ENCODE measurements at regions not wholly inside any gene's neighbourhood (a gene's known extent, or its start where the extent isn't known, plus 50 kb on each side); places are given as distances from the start of the nearest gene placed in this dataset.

DNA sequence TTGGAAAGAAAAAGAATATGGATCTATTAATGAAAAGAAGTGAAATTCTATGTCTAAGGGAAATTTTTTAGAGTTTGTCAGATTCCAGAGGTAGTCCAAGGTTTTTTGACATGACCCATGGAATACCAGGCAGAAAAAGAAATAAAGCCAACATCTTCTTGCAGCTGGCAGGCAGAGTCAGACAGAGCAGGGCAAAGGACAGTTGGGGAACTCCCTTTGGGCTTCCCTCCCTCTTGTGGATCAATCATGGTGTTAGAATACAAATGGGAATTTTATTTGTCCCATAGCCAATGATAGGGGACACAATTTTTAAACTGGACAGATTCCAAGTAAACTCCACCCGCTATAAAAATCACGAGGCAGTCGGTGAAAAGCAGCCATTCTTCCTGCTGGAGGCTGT lies 92.1 kb upstream of the TAB2 start:
- peaks cover 0 to 2% (median 0%) of the 10 kb centered on the region in 4 experiments; a peak in 1 of 7 replicates for H3K4me1 ChIP-seq (replicated peaks in 1 of 4; ENCODE audit: control insufficient read depth in 3 of 4, insufficient read depth in 4 of 4, low read length in 3 of 4)
- no peak overlapping the region for H3K56ac ChIP-seq (replicated peaks; ENCODE audit: insufficient read length, low read depth, low read length)
- no peak overlapping the region for H3K4me3 ChIP-seq (ENCODE audit: extremely low read depth in 1 of 4, insufficient read depth in 2 of 4, low read depth in 3 of 4, low read length in 4 of 4)
- no peak overlapping the region for H4K5ac ChIP-seq (ENCODE audit: insufficient read length, low read depth, low read length)
- no peaks in the 10 kb centered on the region for H3K9me3 ChIP-seq (ENCODE audit: insufficient read depth in 2 of 2, low read depth in 1 of 2, low read length in 1 of 2)
- H2BK20ac ChIP-seq (ENCODE audit: low read length): no peak overlapping the region
- H2BK12ac ChIP-seq (ENCODE audit: low read depth, low read length): no peak overlapping the region
- POLR2A ChIA-PET (ENCODE audit: partially characterized antibody): interaction anchor here (0.9 to 1.1 kb wide), 2 partner anchors 24 to 56 kb away, joined by 3 read pairs; no protein-coding TSS in a partner anchor
- H3K9ac ChIP-seq (replicated peaks in 1 of 4; ENCODE audit: extremely low read depth in 1 of 4, low read depth in 3 of 4, low read length in 3 of 4): no peak overlapping the region
- no peak for DNase-seq (ENCODE audit: low read depth in 1 of 2, low spot score in 2 of 2)
- H2BK15ac ChIP-seq (ENCODE audit: low read length): no peak overlapping the region
- H4K20me1 ChIP-seq (replicated peaks in 1 of 2; ENCODE audit: control insufficient read depth in 1 of 2, insufficient read depth in 2 of 2, low read length in 2 of 2): no peaks in the 10 kb centered on the region
- H3K36me3 ChIP-seq (ENCODE audit: control insufficient read depth in 2 of 4, insufficient read depth in 4 of 4, low read length in 3 of 4): no peaks in the 10 kb centered on the region
- FAIRE-seq: no peak
- H3K14ac ChIP-seq (ENCODE audit: insufficient read length): no peak overlapping the region
- H2AFZ ChIP-seq (ENCODE audit: low read length): no peak overlapping the region
- CTCF ChIA-PET (ENCODE audit: partially characterized antibody): interaction anchor here (0.6 to 1.8 kb wide), 2 partner anchors 149 to 207 kb away, joined by 3 to 5 read pairs; no protein-coding TSS in a partner anchor
- no peak overlapping the region for H3K27ac ChIP-seq (ENCODE audit: low read depth, low read length)
- H3K4me2 ChIP-seq (ENCODE audit: insufficient read depth in 1 of 2, low read depth in 2 of 2, low read length in 2 of 2): no peak overlapping the region
- no peaks in the 10 kb centered on the region for H3K27me3 ChIP-seq (replicated peaks in 1 of 4; ENCODE audit: control insufficient read depth in 3 of 4, extremely low read depth in 1 of 4, insufficient read depth in 3 of 4, low read length in 3 of 4)
- no peak overlapping the region for H2BK120ac ChIP-seq (replicated peaks; ENCODE audit: low read depth, low read length)
- H4K8ac ChIP-seq (ENCODE audit: extremely low read depth, insufficient read depth, low read length): no peak overlapping the region
- no peak overlapping the region for H2AK5ac ChIP-seq (ENCODE audit: low read depth, low read length)
- H4K91ac ChIP-seq (replicated peaks; ENCODE audit: insufficient read length, low read length): no peak overlapping the region
- no peak overlapping the region for H3K23ac ChIP-seq (ENCODE audit: insufficient read length)
- H3K23me2 ChIP-seq (ENCODE audit: low read depth, low read length): no peaks in the 10 kb centered on the region
- WGBS, 2 experiments (ENCODE audit: extremely low coverage in 1 of 2, insufficient coverage in 1 of 2, insufficient read length in 1 of 2, insufficient replicate concordance in 2 of 2, low coverage in 1 of 2, low lambda C conversion rate in 2 of 2, missing lambda C conversion rate in 1 of 2): 88% methylated on average over 3 of the region's 3 CpGs; no CpG with 5 or more reads in 1 of the 2 experiments
- no peak overlapping the region for H3K4ac ChIP-seq (replicated peaks; ENCODE audit: insufficient read length, low read depth, low read length)
- no peaks in the 10 kb centered on the region for H3K79me1 ChIP-seq (ENCODE audit: low read depth, low read length)
- no peak overlapping the region for H3K18ac ChIP-seq (ENCODE audit: extremely low read depth, low read length)
- H3K79me2 ChIP-seq (ENCODE audit: control insufficient read depth in 1 of 2, insufficient read depth in 2 of 2, low read length in 2 of 2): no peaks in the 10 kb centered on the region
- H2BK5ac ChIP-seq (ENCODE audit: low read depth, low read length): no peak overlapping the region
- no peak for TF ChIP-seq CBX8 (IDR thresholded peaks at IDR 0.05; ENCODE audit: borderline replicate concordance, low read depth, low read length)
- no peak for TF ChIP-seq KDM4A (IDR thresholded peaks at IDR 0.05; ENCODE audit: low read depth, low read length, severe bottlenecking)
- TF ChIP-seq SRF (IDR thresholded peaks at IDR 0.05; ENCODE audit: low read depth, low read length): no peak
- no peak for TF ChIP-seq EGR1 (IDR thresholded peaks at IDR 0.05; ENCODE audit: borderline replicate concordance, low read depth, low read length)
- TF ChIP-seq SIX5 (IDR thresholded peaks at IDR 0.05; ENCODE audit: low read depth, low read length): no peak
- no peak for TF ChIP-seq TCF12 (IDR thresholded peaks at IDR 0.05; ENCODE audit: low read depth, low read length)
- no peak for TF ChIP-seq GTF2F1 (IDR thresholded peaks at IDR 0.05; ENCODE audit: borderline replicate concordance, low read depth, low read length)
- TF ChIP-seq POLR2A (IDR thresholded peaks at IDR 0.05; ENCODE audit: control extremely low read depth in 1 of 2, low read depth in 2 of 2, low read length in 2 of 2): no peak
- no peak for TF ChIP-seq CEBPB (IDR thresholded peaks at IDR 0.05; ENCODE audit: low read depth, low read length)
- TF ChIP-seq NRF1 (IDR thresholded peaks at IDR 0.05; ENCODE audit: low read depth, low read length): no peak
- no peak for TF ChIP-seq GABPA (IDR thresholded peaks at IDR 0.05; ENCODE audit: borderline replicate concordance, insufficient read depth, low read length)
- TF ChIP-seq SP2 (IDR thresholded peaks at IDR 0.05; ENCODE audit: low read length): no peak
- TF ChIP-seq YY1 (IDR thresholded peaks at IDR 0.05; ENCODE audit: low read depth, low read length): no peak
- TF ChIP-seq SIN3A (conservative IDR thresholded peaks at IDR 0.05 in 1 of 2, IDR thresholded peaks at IDR 0.05 in 1 of 2; ENCODE audit: low read depth in 1 of 2, low read length in 2 of 2): no peak
- TF ChIP-seq CBX5 (IDR thresholded peaks at IDR 0.05; ENCODE audit: low read depth, low read length): no peak

Data from H1 (cell line).